Thoracic aorta (tissue), 2 donors: ENCODE measurements at regions not wholly inside any gene's neighbourhood (a gene's known extent, or its start where the extent isn't known, plus 50 kb on each side); places are given as distances from the start of the nearest gene placed in this dataset.
"Not testable (repeated sequence)": the region's sequence is repeated elsewhere in the genome, so short reads cannot be mapped to it uniquely, and the experiment has no call there.

ENCODE experiments used
- ATAC-seq: fragments of 150-250 bp; one replicate; pipeline ENCODE4 v1.8.0; 2017; ENCODE audit warnings: low read depth; ENCODE audit not compliant: insufficient number of reproducible peaks, low FRiP score
- DNase-seq: peaks from one replicate; pipeline ENCODE4 v3.0.0-alpha.2; 2020; ENCODE audit warnings: low spot score
- H3K27ac ChIP-seq, 2 donors: fragments of 200-600 bp; sonication (generic); 1 replicate in 1 of 2; 2 replicates in 1 of 2; pipeline ENCODE4 v1.5.1; 2016; ENCODE audit warnings: mild to moderate bottlenecking in 2 of 2, moderate library complexity in 2 of 2
- H3K27me3 ChIP-seq: fragments of 200-600 bp; sonication (generic); replicated peaks from 2 replicates; pipeline ENCODE4 v1.6.0; 2016; ENCODE audit warnings: mild to moderate bottlenecking; ENCODE audit not compliant: insufficient read depth
- H3K36me3 ChIP-seq: fragments of 200-600 bp; sonication (generic); one replicate; pipeline ENCODE4 v1.5.1; 2016
- H3K4me1 ChIP-seq, 2 donors: fragments of 200-600 bp; sonication (generic); 1 replicate in 1 of 2; 2 replicates in 1 of 2; pipeline versions ENCODE4 v1.5.1 to v1.6.0; 2016; ENCODE audit warnings: low read depth in 2 of 2, mild to moderate bottlenecking in 1 of 2; ENCODE audit not compliant: control insufficient read depth in 1 of 2
- H3K4me3 ChIP-seq: fragments of 200-600 bp; sonication (generic); 2 replicates; pipeline ENCODE4 v1.5.1; 2016; ENCODE audit warnings: mild to moderate bottlenecking
- H3K9me3 ChIP-seq: fragments of 200-600 bp; sonication (generic); 2 replicates; pipeline ENCODE4 v1.5.1; 2016
- CTCF ChIP-seq: fragments of 200-600 bp; sonication (generic); IDR thresholded peaks from one replicate; pipeline ENCODE4 v1.5.1; 2019; ENCODE audit warnings: antibody characterized with exemption

- Histone ChIP-seq H3K27ac (no peak overlapping the region), H3K27me3 (no peaks in the 10 kb centered on the region), H3K4me3 (no peak overlapping the region), H3K9me3 (no peaks in the 10 kb centered on the region), H3K4me1 (no peaks in the 10 kb centered on the region), H3K36me3 (no peaks in the 10 kb centered on the region)
- ATAC-seq (no peak), DNase-seq (peak; percentile 14)
- peak; percentile 82 for TF ChIP-seq CTCF
These were observed 310.9 kb downstream of the ZNF536 start for GRCh38 chr19:30682999-30683536.

- no peak for TF ChIP-seq CTCF
- no peak overlapping the region for H3K4me3 ChIP-seq
- H3K36me3 ChIP-seq = no peaks in the 10 kb centered on the region
- no peaks in the 10 kb centered on the region for H3K4me1 ChIP-seq
- H3K9me3 ChIP-seq = no peaks in the 10 kb centered on the region
- no peaks in the 10 kb centered on the region for H3K27me3 ChIP-seq
- no peak for ATAC-seq
- H3K27ac ChIP-seq = no peak overlapping the region
- DNase-seq = no peak
These were observed 310.2 kb downstream of the ZNF536 start for GRCh38 chr19:30682146-30682998.

GRCh38 chr19:30681162-30682100 lies 309.2 kb downstream of the ZNF536 start:
- ATAC-seq = no peak
- Histone ChIP-seq H3K4me3 (no peak overlapping the region), H3K27me3 (no peaks in the 10 kb centered on the region), H3K36me3 (no peaks in the 10 kb centered on the region), H3K9me3 (no peaks in the 10 kb centered on the region), H3K4me1 (no peaks in the 10 kb centered on the region), H3K27ac (no peak overlapping the region)
- no peak for DNase-seq
- no peak for TF ChIP-seq CTCF

GRCh38 chr19:30680399-30680798 lies 308.2 kb downstream of the ZNF536 start:
- not testable (repeated sequence) for H3K4me3 ChIP-seq, H3K27ac ChIP-seq, H3K27me3 ChIP-seq, H3K36me3 ChIP-seq, H3K4me1 ChIP-seq, H3K9me3 ChIP-seq, DNase-seq, ATAC-seq

- Histone ChIP-seq H3K36me3 (no peaks in the 10 kb centered on the region), H3K4me1 (no peaks in the 10 kb centered on the region), H3K4me3 (no peak overlapping the region), H3K27me3 (no peaks in the 10 kb centered on the region), H3K27ac (no peak overlapping the region), H3K9me3 (no peaks in the 10 kb centered on the region)
- no peak for TF ChIP-seq CTCF
- DNase-seq (no peak), ATAC-seq (no peak)
These were observed 307.6 kb downstream of the ZNF536 start for GRCh38 chr19:30679789-30680188.
